HG03571 (cell line): ENCODE measurements at regions not wholly inside any gene's neighbourhood (a gene's known extent, or its start where the extent isn't known, plus 50 kb on each side); places are given as distances from the start of the nearest gene placed in this dataset.

ENCODE experiments used
- ATAC-seq: cut with Tn5 transposase; IDR thresholded peaks from one replicate; pipeline ENCODE4 v1.9.1; 2021; ENCODE audit not compliant: unreplicated experiment

GRCh38 chr7:84549409-84549808, 354.8 kb upstream of the SEMA3A start:
- ATAC-seq, result no peak

- no peak for ATAC-seq
Measured at GRCh38 chr7:84548366-84549365, 354.1 kb upstream of the SEMA3A start.

- no peak for ATAC-seq
Measured at GRCh38 chr7:84547331-84547730, 352.7 kb upstream of the SEMA3A start.

- no peak for ATAC-seq
Measured at GRCh38 chr7:84546403-84546802, 351.8 kb upstream of the SEMA3A start.

- ATAC-seq, result no peak
Measured at GRCh38 chr7:84538268-84538667, 343.7 kb upstream of the SEMA3A start.

- ATAC-seq, result no peak
Measured at GRCh38 chr7:84536271-84536870, 341.8 kb upstream of the SEMA3A start.

GRCh38 chr7:84535580-84536270, 341.1 kb upstream of the SEMA3A start:
- ATAC-seq, result no peak

GRCh38 chr7:84533182-84533581, 338.6 kb upstream of the SEMA3A start:
- no peak for ATAC-seq

GRCh38 chr7:84532196-84532595, 337.6 kb upstream of the SEMA3A start:
- ATAC-seq, result no peak

GRCh38 chr7:84529480-84530205, 335.1 kb upstream of the SEMA3A start:
- ATAC-seq, result no peak

GRCh38 chr7:84528756-84529479, 334.3 kb upstream of the SEMA3A start:
- ATAC-seq, result no peak

GRCh38 chr7:84524714-84525694, 330.4 kb upstream of the SEMA3A start:
- no peak for ATAC-seq

GRCh38 chr7:84513061-84513460, 318.5 kb upstream of the SEMA3A start:
- ATAC-seq, result no peak

- ATAC-seq, result no peak
Measured at GRCh38 chr7:84512055-84512454, 317.5 kb upstream of the SEMA3A start.

- ATAC-seq, result no peak
Measured at GRCh38 chr7:84510505-84510904, 315.9 kb upstream of the SEMA3A start.

GRCh38 chr7:84509522-84509921, 314.9 kb upstream of the SEMA3A start:
- no peak for ATAC-seq

- ATAC-seq, result no peak
Measured at GRCh38 chr7:84508606-84509005, 314.0 kb upstream of the SEMA3A start.

- no peak for ATAC-seq
Measured at GRCh38 chr7:84507529-84507928, 312.9 kb upstream of the SEMA3A start.

- no peak for ATAC-seq
Measured at GRCh38 chr7:84506151-84506550, 311.6 kb upstream of the SEMA3A start.
